ENCODE measurements at regions not wholly inside any gene's neighbourhood (a gene's known extent, or its start where the extent isn't known, plus 50 kb on each side); places are given as distances from the start of the nearest gene placed in this dataset.

GRCh38 chr3:72666447-72666755 lies 181.8 kb downstream of the SHQ1 start:
- no peak for DNase-seq (ENCODE audit: low spot score)
- H3K4me1 ChIP-seq (ENCODE audit: insufficient read depth, low read length, poor library complexity, severe bottlenecking), result no peaks in the 10 kb centered on the region
- no peaks in the 10 kb centered on the region for H3K36me3 ChIP-seq (ENCODE audit: insufficient read depth, low read length, poor library complexity, severe bottlenecking)
- ChIA-PET POLR2A (ENCODE audit: low non-redundant PET) (interaction anchor here (0.6 kb wide), 1 partner anchor 887 kb away, joined by 3 read pairs; no protein-coding TSS in a partner anchor), CTCF (no interaction called here)
- no peaks in the 10 kb centered on the region for H3K9me3 ChIP-seq (ENCODE audit: low read depth, low read length, poor library complexity, severe bottlenecking)
- no peaks in the 10 kb centered on the region for H3K27me3 ChIP-seq (replicated peaks; ENCODE audit: insufficient read depth, low read depth, low read length, poor library complexity)
- BruUV-seq (replicated peaks), result no TSS peak
- TF ChIP-seq EZH2 (IDR thresholded peaks at IDR 0.05; ENCODE audit: borderline replicate concordance, low read depth, low read length, poor library complexity, severe bottlenecking) (no peak), CTCF (conservative IDR thresholded peaks at IDR 0.05; ENCODE audit: low read depth, low read length) (no peak)
- H3K27ac ChIP-seq (ENCODE audit: low read depth, low read length, poor library complexity, severe bottlenecking), result no peak overlapping the region
- intact Hi-C loops (cut with micrococcal nuclease; ENCODE audit: unreplicated experiment), result loop anchor here (10.0 kb wide), 1 partner anchor 148 kb away; no protein-coding TSS in a partner anchor
- no peak overlapping the region for H3K4me3 ChIP-seq (ENCODE audit: low read depth, low read length, poor library complexity, severe bottlenecking)

- H3K4me3 ChIP-seq (ENCODE audit: low read depth, low read length, poor library complexity, severe bottlenecking), result no peak overlapping the region
- no peaks in the 10 kb centered on the region for H3K9me3 ChIP-seq (ENCODE audit: low read depth, low read length, poor library complexity, severe bottlenecking)
- H3K27ac ChIP-seq (ENCODE audit: low read depth, low read length, poor library complexity, severe bottlenecking), result no peak overlapping the region
- CTCF ChIA-PET, result no interaction called here
- no peaks in the 10 kb centered on the region for H3K27me3 ChIP-seq (replicated peaks; ENCODE audit: insufficient read depth, low read depth, low read length, poor library complexity)
- H3K36me3 ChIP-seq (ENCODE audit: insufficient read depth, low read length, poor library complexity, severe bottlenecking), result no peaks in the 10 kb centered on the region
- intact Hi-C loops (cut with micrococcal nuclease; ENCODE audit: unreplicated experiment), result loop anchor here (10.0 kb wide), 1 partner anchor 149 kb away; no protein-coding TSS in a partner anchor
- POLR2A ChIA-PET (ENCODE audit: low non-redundant PET), result interaction anchor here (0.6 kb wide), 1 partner anchor 886 kb away, joined by 3 read pairs; no protein-coding TSS in a partner anchor
- no TSS peak for BruUV-seq (replicated peaks)
- TF ChIP-seq CTCF (conservative IDR thresholded peaks at IDR 0.05; ENCODE audit: low read depth, low read length) (peak; percentile 48), EZH2 (IDR thresholded peaks at IDR 0.05; ENCODE audit: borderline replicate concordance, low read depth, low read length, poor library complexity, severe bottlenecking) (no peak)
- H3K4me1 ChIP-seq (ENCODE audit: insufficient read depth, low read length, poor library complexity, severe bottlenecking), result no peaks in the 10 kb centered on the region
- DNase-seq (ENCODE audit: low spot score), result peak; percentile 27
Observed at GRCh38 chr3:72665701-72666446, 182.4 kb downstream of the SHQ1 start.

GRCh38 chr3:72665103-72665502 lies 183.1 kb downstream of the SHQ1 start:
- DNase-seq (ENCODE audit: low spot score), result no peak
- H3K4me3 ChIP-seq (ENCODE audit: low read depth, low read length, poor library complexity, severe bottlenecking), result no peak overlapping the region
- H3K27ac ChIP-seq (ENCODE audit: low read depth, low read length, poor library complexity, severe bottlenecking), result no peak overlapping the region
- BruUV-seq (replicated peaks), result no TSS peak
- TF ChIP-seq EZH2 (IDR thresholded peaks at IDR 0.05; ENCODE audit: borderline replicate concordance, low read depth, low read length, poor library complexity, severe bottlenecking) (no peak), CTCF (conservative IDR thresholded peaks at IDR 0.05; ENCODE audit: low read depth, low read length) (no peak)
- intact Hi-C loops (cut with micrococcal nuclease; ENCODE audit: unreplicated experiment), result loop anchor here (10.0 kb wide), 1 partner anchor 150 kb away; no protein-coding TSS in a partner anchor
- no peaks in the 10 kb centered on the region for H3K36me3 ChIP-seq (ENCODE audit: insufficient read depth, low read length, poor library complexity, severe bottlenecking)
- ChIA-PET CTCF (no interaction called here), POLR2A (ENCODE audit: low non-redundant PET) (no interaction called here)
- H3K4me1 ChIP-seq (ENCODE audit: insufficient read depth, low read length, poor library complexity, severe bottlenecking), result no peaks in the 10 kb centered on the region
- no peaks in the 10 kb centered on the region for H3K9me3 ChIP-seq (ENCODE audit: low read depth, low read length, poor library complexity, severe bottlenecking)
- no peaks in the 10 kb centered on the region for H3K27me3 ChIP-seq (replicated peaks; ENCODE audit: insufficient read depth, low read depth, low read length, poor library complexity)
